KOPT-K1 (cell line): ENCODE measurements at regions not wholly inside any gene's neighbourhood (a gene's known extent, or its start where the extent isn't known, plus 50 kb on each side); places are given as distances from the start of the nearest gene placed in this dataset.

Source experiments
- H3K27ac ChIP-seq: fragments of 200-600 bp; sonication (generic); 2 replicates; pipeline ENCODE4 v1.5.1; 2016; ENCODE audit warnings: antibody characterized with exemption, mild to moderate bottlenecking, low read depth, low read length; ENCODE audit not compliant: poor library complexity, severe bottlenecking
- H3K36me3 ChIP-seq: fragments of 200-600 bp; sonication (generic); 2 replicates; pipeline ENCODE4 v1.5.1; 2017; ENCODE audit warnings: antibody characterized with exemption, mild to moderate bottlenecking, low read length, moderate library complexity; ENCODE audit not compliant: insufficient read depth
- H3K9me3 ChIP-seq: fragments of 200-600 bp; sonication (generic); 2 replicates; pipeline ENCODE4 v1.5.1; 2017; ENCODE audit warnings: antibody characterized with exemption, low read length, mild to moderate bottlenecking; ENCODE audit not compliant: insufficient read depth, poor library complexity, severe bottlenecking

GRCh38 chr22:27220339-27220738, 563.0 kb downstream of the MIAT start:
- Histone ChIP-seq H3K27ac (no peak overlapping the region), H3K36me3 (no peaks in the 10 kb centered on the region), H3K9me3 (no peaks in the 10 kb centered on the region)

GRCh38 chr22:27222178-27222577, 564.8 kb downstream of the MIAT start:
- Histone ChIP-seq H3K36me3 (no peaks in the 10 kb centered on the region), H3K9me3 (no peaks in the 10 kb centered on the region), H3K27ac (no peak overlapping the region)

- no peaks in the 10 kb centered on the region for H3K9me3 ChIP-seq
- no peaks in the 10 kb centered on the region for H3K36me3 ChIP-seq
- no peak overlapping the region for H3K27ac ChIP-seq
Measured at GRCh38 chr22:27223317-27224177, 566.2 kb downstream of the MIAT start.

GRCh38 chr22:27224485-27225374, 567.3 kb downstream of the MIAT start:
- H3K27ac ChIP-seq, result no peak overlapping the region
- H3K9me3 ChIP-seq, result no peaks in the 10 kb centered on the region
- no peaks in the 10 kb centered on the region for H3K36me3 ChIP-seq

- H3K9me3 ChIP-seq, result peaks cover 9% of the 10 kb centered on the region
- no peaks in the 10 kb centered on the region for H3K36me3 ChIP-seq
- no peak overlapping the region for H3K27ac ChIP-seq
Measured at GRCh38 chr22:27226666-27227065, 569.3 kb downstream of the MIAT start.

GRCh38 chr22:27228771-27229170, 571.4 kb downstream of the MIAT start:
- no peaks in the 10 kb centered on the region for H3K36me3 ChIP-seq

GRCh38 chr22:27230189-27230588, 571.4 kb downstream of the MN1 start:
- no peaks in the 10 kb centered on the region for H3K36me3 ChIP-seq
- peaks cover 9% of the 10 kb centered on the region for H3K9me3 ChIP-seq
- no peak overlapping the region for H3K27ac ChIP-seq

More at GRCh38 chr22:27228771-27229170, 571.4 kb downstream of the MIAT start:
- H3K9me3 ChIP-seq, result peaks cover 9% of the 10 kb centered on the region
- H3K27ac ChIP-seq, result no peak overlapping the region

- H3K9me3 ChIP-seq, result peaks cover 9% of the 10 kb centered on the region
- H3K36me3 ChIP-seq, result no peaks in the 10 kb centered on the region
- no peak overlapping the region for H3K27ac ChIP-seq
Measured at GRCh38 chr22:27231266-27231665, 570.3 kb downstream of the MN1 start.

GRCh38 chr22:27232077-27232476, 569.5 kb downstream of the MN1 start:
- Histone ChIP-seq H3K27ac (no peak overlapping the region), H3K9me3 (peaks cover 9% of the 10 kb centered on the region), H3K36me3 (no peaks in the 10 kb centered on the region)

GRCh38 chr22:27237080-27237741, 564.3 kb downstream of the MN1 start:
- no peak overlapping the region for H3K27ac ChIP-seq
- no peaks in the 10 kb centered on the region for H3K9me3 ChIP-seq
- H3K36me3 ChIP-seq, result no peaks in the 10 kb centered on the region

GRCh38 chr22:27238935-27239510, 562.5 kb downstream of the MN1 start:
- Histone ChIP-seq H3K36me3 (no peaks in the 10 kb centered on the region), H3K27ac (no peak overlapping the region), H3K9me3 (no peaks in the 10 kb centered on the region)

GRCh38 chr22:27239520-27239919, 562.0 kb downstream of the MN1 start:
- H3K9me3 ChIP-seq, result no peaks in the 10 kb centered on the region
- H3K27ac ChIP-seq, result no peak overlapping the region
- H3K36me3 ChIP-seq, result no peaks in the 10 kb centered on the region

GRCh38 chr22:27240298-27241075, 561.1 kb downstream of the MN1 start:
- Histone ChIP-seq H3K9me3 (no peaks in the 10 kb centered on the region), H3K36me3 (no peaks in the 10 kb centered on the region)

More at GRCh38 chr22:27240298-27241075, 561.1 kb downstream of the MN1 start:
- no peak overlapping the region for H3K27ac ChIP-seq
